Lower leg skin (tissue), 3 donors: ENCODE measurements at regions not wholly inside any gene's neighbourhood (a gene's known extent, or its start where the extent isn't known, plus 50 kb on each side); places are given as distances from the start of the nearest gene placed in this dataset.

Source experiments
- POLR2A ChIP-seq, 2 donors: fragments of 450-650 bp; IDR thresholded peaks; one replicate each; pipeline ENCODE4 v1.6.1; 2016 to 2017; ENCODE audit warnings: antibody characterized with exemption in 2 of 2, mild to moderate bottlenecking in 1 of 2, moderate library complexity in 1 of 2
- TF ChIP-seq, protein P1 (sequence below), 3 donors: fragments of 450-650 bp; IDR thresholded peaks; one replicate each; pipeline ENCODE4 v1.5.1; 2016; ENCODE audit warnings: antibody characterized with exemption in 3 of 3, mild to moderate bottlenecking in 3 of 3, moderate library complexity in 2 of 3

DNA sequence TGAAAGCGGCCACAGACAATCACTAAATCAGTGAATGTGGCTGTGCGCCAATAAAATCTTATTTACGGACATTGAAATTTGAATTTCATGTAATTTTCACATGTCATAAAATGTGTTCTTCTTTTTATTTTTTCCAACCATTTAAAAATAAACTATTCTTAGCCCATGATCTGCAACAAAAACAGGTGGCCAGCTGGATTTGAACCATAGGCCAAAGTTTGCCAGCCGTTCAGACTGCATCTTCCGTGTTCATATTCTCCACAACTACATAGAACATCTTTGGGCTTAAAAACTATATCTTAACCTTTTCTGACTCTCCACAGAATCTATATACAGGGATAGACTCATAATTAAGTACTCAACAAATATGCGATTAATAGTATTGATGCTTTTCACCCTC lies 81.2 kb upstream of the RALGPS2 start:
- no peak for TF ChIP-seq POLR2A (IDR thresholded peaks at IDR 0.05)
- TF ChIP-seq, protein P1, sequence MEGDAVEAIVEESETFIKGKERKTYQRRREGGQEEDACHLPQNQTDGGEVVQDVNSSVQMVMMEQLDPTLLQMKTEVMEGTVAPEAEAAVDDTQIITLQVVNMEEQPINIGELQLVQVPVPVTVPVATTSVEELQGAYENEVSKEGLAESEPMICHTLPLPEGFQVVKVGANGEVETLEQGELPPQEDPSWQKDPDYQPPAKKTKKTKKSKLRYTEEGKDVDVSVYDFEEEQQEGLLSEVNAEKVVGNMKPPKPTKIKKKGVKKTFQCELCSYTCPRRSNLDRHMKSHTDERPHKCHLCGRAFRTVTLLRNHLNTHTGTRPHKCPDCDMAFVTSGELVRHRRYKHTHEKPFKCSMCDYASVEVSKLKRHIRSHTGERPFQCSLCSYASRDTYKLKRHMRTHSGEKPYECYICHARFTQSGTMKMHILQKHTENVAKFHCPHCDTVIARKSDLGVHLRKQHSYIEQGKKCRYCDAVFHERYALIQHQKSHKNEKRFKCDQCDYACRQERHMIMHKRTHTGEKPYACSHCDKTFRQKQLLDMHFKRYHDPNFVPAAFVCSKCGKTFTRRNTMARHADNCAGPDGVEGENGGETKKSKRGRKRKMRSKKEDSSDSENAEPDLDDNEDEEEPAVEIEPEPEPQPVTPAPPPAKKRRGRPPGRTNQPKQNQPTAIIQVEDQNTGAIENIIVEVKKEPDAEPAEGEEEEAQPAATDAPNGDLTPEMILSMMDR (IDR thresholded peaks at IDR 0.05) = no peak
